ENCODE measurements at regions not wholly inside any gene's neighbourhood (a gene's known extent, or its start where the extent isn't known, plus 50 kb on each side); places are given as distances from the start of the nearest gene placed in this dataset.

GRCh38 chr9:515665-516064 lies 301.0 kb downstream of the DOCK8 start:
- no TSS peak for BruUV-seq (replicated peaks)
- Histone ChIP-seq H3K4ac (ENCODE audit: low read depth, low read length) (no peak overlapping the region), H4K8ac (ENCODE audit: low read depth in 2 of 2, low read length in 2 of 2) (no peak overlapping the region), H3K4me2 (ENCODE audit: low read depth, low read length) (no peak overlapping the region), H2BK120ac (ENCODE audit: low read depth, low read length) (no peak overlapping the region), H2AK9ac (replicated peaks; ENCODE audit: low read depth, low read length, poor library complexity) (no peak overlapping the region), H3K27me3 (ENCODE audit: control insufficient read depth, insufficient read depth, low read length) (no peaks in the 10 kb centered on the region; the same call in 1 of the 2 replicates), H3K23ac (ENCODE audit: low read depth, low read length) (no peak overlapping the region), H4K91ac (ENCODE audit: insufficient read depth, low read depth, low read length) (no peak overlapping the region), H2BK20ac (ENCODE audit: low read depth, low read length) (no peak overlapping the region), H4K20me1 (ENCODE audit: insufficient read depth, low read length) (no peaks in the 10 kb centered on the region), H2AK5ac (ENCODE audit: low read depth, low read length) (no peak overlapping the region), H3K18ac (ENCODE audit: low read depth, low read length) (no peak overlapping the region), H3K56ac (ENCODE audit: extremely low read depth, insufficient read depth, low read length) (no peak overlapping the region), H3K9ac (ENCODE audit: low read depth, low read length) (no peak overlapping the region), H2BK15ac (ENCODE audit: low read depth, low read length) (no peak overlapping the region), H2BK5ac (ENCODE audit: low read depth, low read length, poor library complexity, severe bottlenecking) (no peak overlapping the region), H3K9me3 (ENCODE audit: control insufficient read depth, insufficient read depth, low read length) (no peaks in the 10 kb centered on the region), H3K36me3 (ENCODE audit: control insufficient read depth, insufficient read depth, low read length) (no peaks in the 10 kb centered on the region), H3K4me1 (ENCODE audit: control insufficient read depth, insufficient read depth, low read length) (no peaks in the 10 kb centered on the region), H3K4me3 (ENCODE audit: insufficient read depth, low read depth, low read length) (no peak overlapping the region), H3K9me1 (ENCODE audit: insufficient read depth, low read length) (no peaks in the 10 kb centered on the region), H3K14ac (replicated peaks; ENCODE audit: low read depth, low read length) (no peak overlapping the region), H4K5ac (ENCODE audit: low read depth, low read length) (no peak overlapping the region), H3K27ac (ENCODE audit: insufficient read depth, low read length) (no peak overlapping the region), H3K79me1 (ENCODE audit: low read depth in 1 of 2, low read length in 2 of 2) (no peaks in the 10 kb centered on the region), H2AFZ (replicated peaks; ENCODE audit: low read length, poor library complexity) (no peak overlapping the region)
- dilution Hi-C loops (cut with HindIII; ENCODE audit: low sequenced_read_pairs, unreplicated experiment) (no loop called here), in situ Hi-C loops (cut with MboI; ENCODE audit: low sequenced_read_pairs) (no loop called here), intact Hi-C loops (cut with micrococcal nuclease) (no loop called here)
- CTCF ChIA-PET, result no interaction called here
- ATAC-seq (ENCODE audit: low read depth), result no peak
- DNase-seq, result no peak
- TF ChIP-seq CHD1 (IDR thresholded peaks at IDR 0.05; ENCODE audit: low read depth, low read length) (no peak), CEBPB (IDR thresholded peaks at IDR 0.05; ENCODE audit: low read depth, low read length) (no peak), RCOR1 (IDR thresholded peaks at IDR 0.05; ENCODE audit: insufficient replicate concordance, low read length) (no peak), BHLHE40 (IDR thresholded peaks at IDR 0.05; ENCODE audit: low read depth, low read length) (no peak), NFE2L2 (IDR thresholded peaks at IDR 0.05; ENCODE audit: low read depth, low read length) (no peak), MAZ (IDR thresholded peaks at IDR 0.05; ENCODE audit: borderline replicate concordance, low read depth, low read length) (no peak), MAFK (IDR thresholded peaks at IDR 0.05; ENCODE audit: low read depth, low read length) (no peak), RAD21 (IDR thresholded peaks at IDR 0.05; ENCODE audit: low read length) (no peak), RFX5 (IDR thresholded peaks at IDR 0.05; ENCODE audit: low read depth, low read length) (no peak), FOS (IDR thresholded peaks at IDR 0.05; ENCODE audit: low read depth, low read length) (no peak)
- POLR2A ChIA-PET (ENCODE audit: unreplicated experiment), result no interaction called here
- no CpG with 5 or more reads among the region's 4 CpGs for WGBS, 2 experiments (ENCODE audit: extremely low coverage in 2 of 2, insufficient read length in 1 of 2)

All from IMR-90 (cell line).